Panc1 (cell line): ENCODE measurements at regions not wholly inside any gene's neighbourhood (a gene's known extent, or its start where the extent isn't known, plus 50 kb on each side); places are given as distances from the start of the nearest gene placed in this dataset.

Experiments used
- ATAC-seq: fragments of 200-7000 bp; cut with Tn5 transposase; 2 replicates; pipeline ENCODE4 v1.9.1; 2020; ENCODE audit warnings: mild to moderate bottlenecking, moderate library complexity
- BruUV-seq: library from RNA; stranded (reverse); fragments of 400-500 nt; replicated peaks from 2 replicates; lab custom pipeline; 2021; lab: Mats Ljungman, UMichigan
- CTCF ChIA-PET: fragments of 300-600 bp; sonication (Branson Sonifier 250); formaldehyde crosslinking; loops from one replicate; lab custom pipeline; 2022; ENCODE audit warnings: antibody characterized with exemption; lab: Charles Lee
- POLR2A ChIA-PET: fragments of 300-600 bp; sonication (Branson Sonifier 250); formaldehyde crosslinking; loops from one replicate; lab custom pipeline; 2022; ENCODE audit warnings: antibody characterized with exemption; lab: Charles Lee
- DNase-seq: peaks from one replicate; pipeline ENCODE4 v3.0.0-alpha.2; 2010; ENCODE audit warnings: low read depth, low spot score
- H3K27ac ChIP-seq: 2 replicates; pipeline ENCODE4 v1.5.1; 2011; ENCODE audit warnings: mild to moderate bottlenecking, low read length, inconsistent platforms
- H3K27me3 ChIP-seq: fragments of 200-500 bp; sonication (Bioruptor generic); 2 replicates; pipeline ENCODE4 v1.6.0; 2014; ENCODE audit warnings: low read length, inconsistent platforms; ENCODE audit not compliant: control insufficient read depth, insufficient read depth
- H3K36me3 ChIP-seq: fragments of 200-500 bp; sonication (Bioruptor generic); 2 replicates; pipeline ENCODE4 v1.5.1; 2014; ENCODE audit warnings: inconsistent platforms, mild to moderate bottlenecking, low read length, moderate library complexity; ENCODE audit not compliant: control insufficient read depth, insufficient read depth
- H3K4me1 ChIP-seq: 2 replicates; pipeline ENCODE4 v1.5.1; 2011; ENCODE audit warnings: inconsistent platforms, mild to moderate bottlenecking, low read length, moderate library complexity; ENCODE audit not compliant: control insufficient read depth, insufficient read depth
- H3K4me3 ChIP-seq, 2 experiments: 2 replicates each; pipeline ENCODE4 v1.5.1; 2011 to 2012; ENCODE audit warnings: low read depth in 2 of 2, low read length in 2 of 2, mild to moderate bottlenecking in 2 of 2, inconsistent platforms in 1 of 2, moderate library complexity in 1 of 2
- H3K9me3 ChIP-seq: fragments of 200-500 bp; sonication (Bioruptor generic); 2 replicates; pipeline ENCODE4 v1.5.1; 2014; ENCODE audit warnings: low read depth, mild to moderate bottlenecking, inconsistent platforms, low read length, moderate library complexity; ENCODE audit not compliant: control insufficient read depth, insufficient read depth
- POLR2AphosphoS5 ChIP-seq: IDR thresholded peaks from 2 replicates; pipeline ENCODE4 v1.6.1; 2012; ENCODE audit warnings: mild to moderate bottlenecking, low read depth, low read length, moderate library complexity
- REST ChIP-seq, 2 experiments: IDR thresholded peaks; 2 replicates each; pipeline ENCODE4 v1.6.1; 2011 to 2012; ENCODE audit warnings: low read depth in 2 of 2, control low read depth in 1 of 2, low read length in 1 of 2, mild to moderate bottlenecking in 1 of 2, moderate library complexity in 1 of 2; ENCODE audit not compliant: insufficient read depth in 1 of 2
- SIN3A ChIP-seq: IDR thresholded peaks from 2 replicates; pipeline ENCODE4 v1.6.1; 2012; ENCODE audit warnings: low read depth, mild to moderate bottlenecking, low read length, moderate library complexity, borderline replicate concordance; ENCODE audit not compliant: insufficient read depth
- TCF7L2 ChIP-seq: IDR thresholded peaks from 2 replicates; pipeline ENCODE4 v1.6.1; 2011; ENCODE audit warnings: mild to moderate bottlenecking, low read depth, low read length, inconsistent platforms
- in situ Hi-C: cut with HindIII; loops from 2 replicates; pipeline ENCODE4 v1.10.0; 2016; ENCODE audit warnings: low sequenced_read_pairs, low pct_unique_long_range_greater_than_20kb
- intact Hi-C: fragments of 100-400 bp; cut with micrococcal nuclease; formaldehyde crosslinking; loops from one replicate; pipeline ENCODE4 v1.10.0; 2022; ENCODE audit not compliant: unreplicated experiment
- TF ChIP-seq, protein P1 (sequence below): fragments of 450-650 bp; IDR thresholded peaks from 2 replicates; pipeline ENCODE4 v1.5.1; 2017; ENCODE audit warnings: mild to moderate bottlenecking

GRCh38 chr2:155294358-155294757 lies 595.9 kb downstream of the KCNJ3 start:
- H3K9me3 ChIP-seq = no peaks in the 10 kb centered on the region
- no TSS peak for BruUV-seq
- no peaks in the 10 kb centered on the region for H3K4me1 ChIP-seq
- DNase-seq (no peak), ATAC-seq (no peak)
- no peaks in the 10 kb centered on the region for H3K27me3 ChIP-seq
- POLR2A ChIA-PET = no interaction called here
- intact Hi-C loops (loop anchor here (1.0 kb wide), 1 partner anchor 27 kb away; no protein-coding TSS in a partner anchor), in situ Hi-C loops (no loop called here)
- H3K4me3 ChIP-seq = no peak overlapping the region
- TF ChIP-seq TCF7L2 (no peak), SIN3A (no peak), REST (IDR thresholded peaks at IDR 0.05; ENCODE audit: insufficient read depth in 1 of 2, low read depth in 2 of 2, low read length in 1 of 2) (no peak), POLR2AphosphoS5 (no peak)
- TF ChIP-seq, protein P1, sequence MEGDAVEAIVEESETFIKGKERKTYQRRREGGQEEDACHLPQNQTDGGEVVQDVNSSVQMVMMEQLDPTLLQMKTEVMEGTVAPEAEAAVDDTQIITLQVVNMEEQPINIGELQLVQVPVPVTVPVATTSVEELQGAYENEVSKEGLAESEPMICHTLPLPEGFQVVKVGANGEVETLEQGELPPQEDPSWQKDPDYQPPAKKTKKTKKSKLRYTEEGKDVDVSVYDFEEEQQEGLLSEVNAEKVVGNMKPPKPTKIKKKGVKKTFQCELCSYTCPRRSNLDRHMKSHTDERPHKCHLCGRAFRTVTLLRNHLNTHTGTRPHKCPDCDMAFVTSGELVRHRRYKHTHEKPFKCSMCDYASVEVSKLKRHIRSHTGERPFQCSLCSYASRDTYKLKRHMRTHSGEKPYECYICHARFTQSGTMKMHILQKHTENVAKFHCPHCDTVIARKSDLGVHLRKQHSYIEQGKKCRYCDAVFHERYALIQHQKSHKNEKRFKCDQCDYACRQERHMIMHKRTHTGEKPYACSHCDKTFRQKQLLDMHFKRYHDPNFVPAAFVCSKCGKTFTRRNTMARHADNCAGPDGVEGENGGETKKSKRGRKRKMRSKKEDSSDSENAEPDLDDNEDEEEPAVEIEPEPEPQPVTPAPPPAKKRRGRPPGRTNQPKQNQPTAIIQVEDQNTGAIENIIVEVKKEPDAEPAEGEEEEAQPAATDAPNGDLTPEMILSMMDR = no peak
- H3K27ac ChIP-seq = no peak overlapping the region
- CTCF ChIA-PET = no interaction called here
- H3K36me3 ChIP-seq = no peaks in the 10 kb centered on the region

GRCh38 chr2:155281907-155282306 lies 583.4 kb downstream of the KCNJ3 start:
- CTCF ChIA-PET = no interaction called here

More at GRCh38 chr2:155281907-155282306, 583.4 kb downstream of the KCNJ3 start:
- in situ Hi-C loops = no loop called here
- Histone ChIP-seq H3K9me3 (no peaks in the 10 kb centered on the region), H3K4me1 (no peaks in the 10 kb centered on the region), H3K36me3 (no peaks in the 10 kb centered on the region), H3K4me3 (no peak overlapping the region), H3K27me3 (no peaks in the 10 kb centered on the region), H3K27ac (no peak overlapping the region)
- DNase-seq (no peak), ATAC-seq (no peak)
- TF ChIP-seq SIN3A = no peak
- no peak for TF ChIP-seq TCF7L2
- TF ChIP-seq POLR2AphosphoS5 = no peak
- TF ChIP-seq, protein P1 = no peak
- TF ChIP-seq REST (IDR thresholded peaks at IDR 0.05; ENCODE audit: insufficient read depth in 1 of 2, low read depth in 2 of 2, low read length in 1 of 2) = no peak
- intact Hi-C loops = no loop called here
- POLR2A ChIA-PET = no interaction called here
- no TSS peak for BruUV-seq
